B cell (primary cell): ENCODE measurements at regions not wholly inside any gene's neighbourhood (a gene's known extent, or its start where the extent isn't known, plus 50 kb on each side); places are given as distances from the start of the nearest gene placed in this dataset.

Experiments used
- CTCF ChIP-seq: fragments of 200-600 bp; IDR thresholded peaks from one replicate; pipeline ENCODE4 v1.8.0; 2022; ENCODE audit warnings: antibody characterized with exemption, mild to moderate bottlenecking
- EZH2 ChIP-seq: IDR thresholded peaks from 2 replicates; pipeline ENCODE4 v1.6.1; 2012; ENCODE audit warnings: borderline replicate concordance, low read depth, mild to moderate bottlenecking, moderate library complexity, low read length; ENCODE audit not compliant: insufficient read depth, poor library complexity, severe bottlenecking

DNA sequence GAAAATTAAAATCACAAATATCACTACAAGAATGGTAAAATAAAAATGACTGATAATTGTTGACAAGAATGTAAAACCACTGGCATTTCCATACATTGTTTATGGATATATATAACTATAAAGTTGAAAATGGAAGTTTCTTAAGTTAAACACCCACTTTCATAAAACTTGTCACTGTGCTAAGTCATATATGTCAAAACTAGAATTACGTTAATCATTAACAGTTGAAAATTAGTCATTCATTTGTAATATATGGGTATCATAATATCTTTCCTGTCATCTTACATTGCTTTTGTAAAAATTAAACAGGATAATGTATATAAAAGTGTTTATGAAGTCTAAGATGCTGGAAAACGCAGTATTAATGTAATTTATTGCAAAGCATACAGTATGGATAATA, 1398.6 kb upstream of the ALCAM start:
- TF ChIP-seq CTCF (no peak), EZH2 (no peak)
